Caco-2 (cell line): ENCODE measurements at regions not wholly inside any gene's neighbourhood (a gene's known extent, or its start where the extent isn't known, plus 50 kb on each side); places are given as distances from the start of the nearest gene placed in this dataset.
A peak's percentile ranks its signal among the peaks of the same experiment; 100 is the strongest.

Experiments
- BruUV-seq: library from RNA; stranded (reverse); fragments of 400-500 nt; replicated peaks from 2 replicates; lab custom pipeline; 2021; lab: Mats Ljungman, UMichigan
- CTCF ChIA-PET: fragments of 300-600 bp; sonication (Branson Sonifier 250); formaldehyde crosslinking; loops from one replicate; lab custom pipeline; 2022; ENCODE audit warnings: antibody characterized with exemption; lab: Charles Lee
- POLR2A ChIA-PET: fragments of 300-600 bp; sonication (Branson Sonifier 250); formaldehyde crosslinking; loops from one replicate; lab custom pipeline; 2022; ENCODE audit warnings: antibody characterized with exemption; lab: Charles Lee
- DNase-seq, 2 experiments: peaks; one replicate each; pipeline versions ENCODE4 v3.0.0 to v3.0.0-alpha.2; 2020 to 2022
- H3K27me3 ChIP-seq: replicated peaks from 2 replicates; pipeline ENCODE4 v1.6.0; 2011; ENCODE audit warnings: low read length; ENCODE audit not compliant: control insufficient read depth, insufficient read depth
- H3K36me3 ChIP-seq: 2 replicates; pipeline ENCODE4 v1.5.1; 2011; ENCODE audit warnings: low read length; ENCODE audit not compliant: control insufficient read depth, insufficient read depth
- H3K4me1 ChIP-seq: fragments of 250-450 bp; sonication (Bioruptor Pico); 2 replicates; pipeline ENCODE4 v1.5.1; 2020; ENCODE audit warnings: mild to moderate bottlenecking
- H3K4me3 ChIP-seq: 2 replicates; pipeline ENCODE4 v1.5.1; 2011; ENCODE audit warnings: low read depth, mild to moderate bottlenecking, control low read depth, low read length
- H3K9me3 ChIP-seq: fragments of 250-450 bp; sonication (Bioruptor Pico); 2 replicates; pipeline ENCODE4 v1.5.1; 2020; ENCODE audit warnings: mild to moderate bottlenecking, moderate library complexity
- H3K27ac Mint-ChIP-seq: one replicate; pipeline ENCODE4 v1.8.0; 2022; ENCODE audit warnings: mixed read lengths; ENCODE audit not compliant: unreplicated experiment
- H3K27me3 Mint-ChIP-seq: one replicate; pipeline ENCODE4 v1.8.0; 2022; ENCODE audit warnings: mixed read lengths; ENCODE audit not compliant: insufficient read depth, unreplicated experiment
- H3K36me3 Mint-ChIP-seq: one replicate; pipeline ENCODE4 v1.8.0; 2022; ENCODE audit warnings: mild to moderate bottlenecking, mixed read lengths; ENCODE audit not compliant: insufficient read depth, unreplicated experiment
- H3K4me1 Mint-ChIP-seq: one replicate; pipeline ENCODE4 v1.8.0; 2022; ENCODE audit warnings: low read depth, mixed read lengths; ENCODE audit not compliant: unreplicated experiment
- H3K4me3 Mint-ChIP-seq: one replicate; pipeline ENCODE4 v1.8.0; 2022; ENCODE audit warnings: mild to moderate bottlenecking, moderate library complexity, mixed read lengths; ENCODE audit not compliant: unreplicated experiment
- H3K9me3 Mint-ChIP-seq: one replicate; pipeline ENCODE4 v1.8.0; 2022; ENCODE audit warnings: mixed read lengths; ENCODE audit not compliant: unreplicated experiment
- CTCF ChIP-seq, 2 experiments: fragments of 200-600 bp in 1 of 2; IDR thresholded peaks; 1 replicate in 1 of 2; 2 replicates in 1 of 2; pipeline versions ENCODE4 v1.5.1 to v1.8.0; 2011 to 2022; ENCODE audit warnings: antibody characterized with exemption in 1 of 2, control low read depth in 1 of 2, inconsistent platforms in 1 of 2, low read depth in 1 of 2, low read length in 1 of 2, mild to moderate bottlenecking in 1 of 2, moderate library complexity in 1 of 2; ENCODE audit not compliant: insufficient read depth in 1 of 2, severe bottlenecking in 1 of 2, unreplicated experiment in 1 of 2
- intact Hi-C: fragments of 100-400 bp; cut with micrococcal nuclease; formaldehyde crosslinking; loops from one replicate; pipeline ENCODE4 v1.10.0; 2022; ENCODE audit not compliant: unreplicated experiment

- H3K4me1 Mint-ChIP-seq: peaks cover 8% of the 10 kb centered on the region
- no peaks in the 10 kb centered on the region for H3K36me3 Mint-ChIP-seq
- no peaks in the 10 kb centered on the region for H3K9me3 ChIP-seq
- ChIA-PET POLR2A (no interaction called here), CTCF (no interaction called here)
- H3K36me3 ChIP-seq: no peaks in the 10 kb centered on the region
- peaks cover 5% of the 10 kb centered on the region for H3K27me3 Mint-ChIP-seq
- no peaks in the 10 kb centered on the region for H3K9me3 Mint-ChIP-seq
- H3K27ac Mint-ChIP-seq: peak overlapping the region; percentile 5
- H3K4me3 Mint-ChIP-seq: no peak overlapping the region
- H3K4me3 ChIP-seq: no peak overlapping the region
- no peaks in the 10 kb centered on the region for H3K27me3 ChIP-seq
- intact Hi-C loops: no loop called here
- 0 out of 2 replicates have a peak, but pooled peaks cover 6% of the 10 kb centered on the region for H3K4me1 ChIP-seq
- no peak for DNase-seq
- BruUV-seq: no TSS peak
- no peak for TF ChIP-seq CTCF (IDR thresholded peaks at IDR 0.05; ENCODE audit: insufficient read depth in 1 of 2, low read depth in 1 of 2, low read length in 1 of 2, severe bottlenecking in 1 of 2, unreplicated experiment in 1 of 2)
Measured at GRCh38 chr3:194773216-194773615, 87.5 kb downstream of the FAM43A start.

GRCh38 chr3:194773771-194774455 lies 88.2 kb downstream of the FAM43A start:
- no peak for DNase-seq
- no peaks in the 10 kb centered on the region for H3K4me1 ChIP-seq
- peaks cover 6% of the 10 kb centered on the region for H3K4me1 Mint-ChIP-seq
- no peak overlapping the region for H3K27ac Mint-ChIP-seq
- ChIA-PET POLR2A (no interaction called here), CTCF (no interaction called here)
- no peaks in the 10 kb centered on the region for H3K36me3 ChIP-seq
- H3K27me3 ChIP-seq: no peaks in the 10 kb centered on the region
- H3K4me3 Mint-ChIP-seq: no peak overlapping the region
- no peaks in the 10 kb centered on the region for H3K9me3 ChIP-seq
- no TSS peak for BruUV-seq
- H3K27me3 Mint-ChIP-seq: peaks cover 5% of the 10 kb centered on the region
- H3K9me3 Mint-ChIP-seq: no peaks in the 10 kb centered on the region
- no peaks in the 10 kb centered on the region for H3K36me3 Mint-ChIP-seq
- intact Hi-C loops: no loop called here
- TF ChIP-seq CTCF (IDR thresholded peaks at IDR 0.05; ENCODE audit: insufficient read depth in 1 of 2, low read depth in 1 of 2, low read length in 1 of 2, severe bottlenecking in 1 of 2, unreplicated experiment in 1 of 2): no peak
- no peak overlapping the region for H3K4me3 ChIP-seq

DNA sequence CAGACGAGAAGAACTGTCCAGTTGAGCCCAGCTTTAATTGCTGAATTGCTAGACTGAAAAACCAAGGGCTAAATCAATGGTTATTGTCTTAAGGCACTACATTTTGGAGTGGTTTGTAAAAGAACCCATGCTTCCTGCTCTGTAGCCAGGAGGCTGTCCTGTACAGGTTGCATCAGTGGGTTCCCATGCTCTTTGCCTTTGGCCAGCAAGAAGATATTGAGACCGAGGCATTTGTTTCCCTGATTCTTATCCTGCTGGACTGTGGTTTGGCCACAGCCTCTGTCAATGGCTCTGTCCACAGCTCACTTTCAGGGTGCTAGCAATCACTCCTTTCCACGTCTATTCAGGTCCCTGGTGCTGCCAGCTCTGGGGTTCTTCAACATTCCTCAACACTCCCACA lies 89.6 kb downstream of the FAM43A start:
- Histone ChIP-seq H3K36me3 (no peaks in the 10 kb centered on the region), H3K27me3 (no peaks in the 10 kb centered on the region), H3K4me3 (no peak overlapping the region), H3K4me1 (peaks cover 4% of the 10 kb centered on the region; the same call in 1 of the 2 replicates), H3K9me3 (no peaks in the 10 kb centered on the region)
- peaks cover 16% of the 10 kb centered on the region for H3K4me1 Mint-ChIP-seq
- no peak for DNase-seq
- H3K27ac Mint-ChIP-seq: no peak overlapping the region
- peaks cover 5% of the 10 kb centered on the region for H3K27me3 Mint-ChIP-seq
- no TSS peak for BruUV-seq
- intact Hi-C loops: no loop called here
- no peaks in the 10 kb centered on the region for H3K36me3 Mint-ChIP-seq
- POLR2A ChIA-PET: no interaction called here
- TF ChIP-seq CTCF (IDR thresholded peaks at IDR 0.05; ENCODE audit: insufficient read depth in 1 of 2, low read depth in 1 of 2, low read length in 1 of 2, severe bottlenecking in 1 of 2, unreplicated experiment in 1 of 2): no peak
- CTCF ChIA-PET: interaction anchor here (0.6 to 1.1 kb wide), 2 partner anchors 40 to 93 kb away, joined by 4 to 5 read pairs; no protein-coding TSS in a partner anchor
- H3K4me3 Mint-ChIP-seq: no peak overlapping the region
- H3K9me3 Mint-ChIP-seq: no peaks in the 10 kb centered on the region
